ENCODE measurements at regions not wholly inside any gene's neighbourhood (a gene's known extent, or its start where the extent isn't known, plus 50 kb on each side); places are given as distances from the start of the nearest gene placed in this dataset.

- no peak for TF ChIP-seq CTCF (IDR thresholded peaks at IDR 0.05)
- no peak for TF ChIP-seq POLR2A (IDR thresholded peaks at IDR 0.05)
Observed at GRCh38 chr13:109684084-109684823, 102.1 kb downstream of the IRS2 start.

Measured in vagina (tissue), 2 donors.